M059J (cell line): ENCODE measurements at regions not wholly inside any gene's neighbourhood (a gene's known extent, or its start where the extent isn't known, plus 50 kb on each side); places are given as distances from the start of the nearest gene placed in this dataset.

Experiments
- DNase-seq: peaks from one replicate; pipeline ENCODE4 v3.0.0-alpha.2; 2012; ENCODE audit warnings: low read depth

- no peak for DNase-seq
Observed at GRCh38 chr4:117014236-117014635, 71.1 kb downstream of the TRAM1L1 start.

GRCh38 chr4:117010671-117011070 is 74.7 kb downstream of the TRAM1L1 start:
- DNase-seq = no peak

GRCh38 chr4:117001077-117001476 is 84.3 kb downstream of the TRAM1L1 start:
- DNase-seq = no peak

GRCh38 chr4:116982656-116983055 is 102.7 kb downstream of the TRAM1L1 start:
- DNase-seq = no peak

GRCh38 chr4:116980436-116980835 is 104.9 kb downstream of the TRAM1L1 start:
- DNase-seq = peak; percentile 17

GRCh38 chr4:116959045-116959444 is 126.3 kb downstream of the TRAM1L1 start:
- DNase-seq = no peak

GRCh38 chr4:116953947-116954346 is 131.4 kb downstream of the TRAM1L1 start:
- DNase-seq = no peak

- no peak for DNase-seq
Observed at GRCh38 chr4:116952530-116953136, 132.7 kb downstream of the TRAM1L1 start.

- no peak for DNase-seq
Observed at GRCh38 chr4:116949856-116950255, 135.5 kb downstream of the TRAM1L1 start.

GRCh38 chr4:116942315-116942714 is 143.1 kb downstream of the TRAM1L1 start:
- DNase-seq = no peak

- DNase-seq = no peak
Observed at GRCh38 chr4:116930329-116930728, 155.0 kb downstream of the TRAM1L1 start.

- no peak for DNase-seq
Observed at GRCh38 chr4:116926631-116927295, 158.6 kb downstream of the TRAM1L1 start.

GRCh38 chr4:116925900-116926457 is 159.4 kb downstream of the TRAM1L1 start:
- no peak for DNase-seq

GRCh38 chr4:116923389-116923788 is 162.0 kb downstream of the TRAM1L1 start:
- DNase-seq = no peak

- no peak for DNase-seq
Observed at GRCh38 chr4:116913451-116913850, 171.9 kb downstream of the TRAM1L1 start.

- DNase-seq = no peak
Observed at GRCh38 chr4:116906758-116907157, 178.6 kb downstream of the TRAM1L1 start.

- DNase-seq = no peak
Observed at GRCh38 chr4:116899561-116899960, 185.8 kb downstream of the TRAM1L1 start.

- no peak for DNase-seq
Observed at GRCh38 chr4:116885579-116885978, 199.8 kb downstream of the TRAM1L1 start.

GRCh38 chr4:116882503-116882902 is 202.9 kb downstream of the TRAM1L1 start:
- DNase-seq = no peak

- DNase-seq = no peak
Observed at GRCh38 chr4:116881077-116881476, 204.3 kb downstream of the TRAM1L1 start.

- DNase-seq = no peak
Observed at GRCh38 chr4:116880625-116881024, 204.8 kb downstream of the TRAM1L1 start.

GRCh38 chr4:116878280-116878679 is 207.1 kb downstream of the TRAM1L1 start:
- no peak for DNase-seq

- no peak for DNase-seq
Observed at GRCh38 chr4:116877069-116877468, 208.3 kb downstream of the TRAM1L1 start.
